GM19099 (cell line): ENCODE measurements at regions not wholly inside any gene's neighbourhood (a gene's known extent, or its start where the extent isn't known, plus 50 kb on each side); places are given as distances from the start of the nearest gene placed in this dataset.

Experiments used
- POLR2A ChIP-seq: IDR thresholded peaks from 3 replicates; pipeline ENCODE4 v1.6.1; 2011; ENCODE audit warnings: low read depth; ENCODE audit not compliant: insufficient read length; ENCODE audit errors: extremely low read depth

DNA sequence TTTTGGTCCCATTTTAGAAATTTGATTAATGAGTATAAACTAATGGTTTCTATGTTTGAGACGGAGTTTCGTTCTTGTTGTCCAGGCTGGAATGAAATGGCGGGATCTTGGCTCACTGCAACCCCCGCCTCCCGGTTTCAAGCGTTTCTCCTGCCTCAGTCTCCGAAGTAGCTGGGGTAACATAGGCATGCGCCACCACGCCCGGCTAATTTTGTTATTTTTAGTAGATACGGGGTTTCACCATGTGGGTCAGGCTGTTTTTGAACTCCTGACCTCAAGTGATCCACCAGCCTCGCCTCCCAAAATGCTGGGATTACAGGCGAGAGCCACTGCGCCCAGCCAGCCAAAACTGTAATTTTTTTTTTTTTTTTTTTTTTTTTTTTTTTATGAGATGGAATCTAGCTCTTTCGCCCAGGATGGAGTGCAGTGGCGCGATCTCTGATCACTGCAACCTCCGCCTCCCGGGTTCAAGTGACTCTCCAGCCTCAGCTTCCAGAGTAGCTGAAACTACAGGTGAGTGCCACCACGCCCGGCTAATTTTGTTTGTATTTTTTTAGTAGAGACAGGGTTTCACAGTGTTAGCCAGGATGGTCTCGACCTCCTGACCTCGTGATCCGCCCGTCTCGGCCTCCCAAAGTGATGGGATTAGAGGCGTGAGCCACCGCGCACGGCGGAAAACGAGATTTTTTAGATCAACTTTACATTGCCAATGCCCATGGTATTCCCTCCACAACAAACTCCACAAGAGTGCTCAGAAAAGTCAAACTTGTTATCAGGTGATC is 127.8 kb downstream of the HFE start:
- peak; percentile 3 for TF ChIP-seq POLR2A

DNA sequence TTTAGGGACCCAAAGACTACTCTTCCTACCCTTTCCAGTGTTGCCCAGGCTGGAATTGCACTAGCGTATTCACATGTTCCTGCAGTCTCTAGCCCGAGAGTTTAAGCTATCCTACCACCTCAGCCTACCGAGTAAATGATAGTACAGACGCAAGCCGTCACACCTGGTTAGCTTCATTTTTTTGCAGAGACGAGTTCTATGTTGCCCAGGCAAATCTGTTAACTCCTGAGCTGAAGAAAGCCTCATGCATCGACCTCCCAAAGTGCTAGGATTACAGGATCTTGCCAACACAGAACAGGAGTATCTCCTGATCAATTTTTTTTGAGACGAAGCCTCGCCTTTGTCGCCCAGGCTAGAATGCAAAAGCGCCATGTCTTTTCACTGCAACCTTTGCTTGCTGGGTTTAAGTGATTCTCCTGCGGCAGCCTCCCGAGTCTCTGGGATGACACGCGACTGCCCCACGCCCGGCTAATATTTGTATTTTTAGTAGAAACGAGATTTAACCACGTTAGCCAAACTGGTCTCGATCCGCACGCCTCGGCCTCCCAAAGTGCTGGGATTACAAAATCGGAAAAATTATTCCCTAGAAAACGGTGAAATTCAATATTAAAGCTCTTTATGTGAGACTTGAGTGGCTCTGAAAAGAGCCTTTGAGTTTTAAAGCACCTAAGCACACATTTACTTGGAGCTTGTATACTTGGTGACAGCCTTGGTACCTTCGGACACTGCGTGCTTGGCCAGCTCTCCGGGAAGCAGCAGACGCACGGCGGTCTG is 128.5 kb downstream of the HFE start:
- peak; percentile 70 for TF ChIP-seq POLR2A

DNA sequence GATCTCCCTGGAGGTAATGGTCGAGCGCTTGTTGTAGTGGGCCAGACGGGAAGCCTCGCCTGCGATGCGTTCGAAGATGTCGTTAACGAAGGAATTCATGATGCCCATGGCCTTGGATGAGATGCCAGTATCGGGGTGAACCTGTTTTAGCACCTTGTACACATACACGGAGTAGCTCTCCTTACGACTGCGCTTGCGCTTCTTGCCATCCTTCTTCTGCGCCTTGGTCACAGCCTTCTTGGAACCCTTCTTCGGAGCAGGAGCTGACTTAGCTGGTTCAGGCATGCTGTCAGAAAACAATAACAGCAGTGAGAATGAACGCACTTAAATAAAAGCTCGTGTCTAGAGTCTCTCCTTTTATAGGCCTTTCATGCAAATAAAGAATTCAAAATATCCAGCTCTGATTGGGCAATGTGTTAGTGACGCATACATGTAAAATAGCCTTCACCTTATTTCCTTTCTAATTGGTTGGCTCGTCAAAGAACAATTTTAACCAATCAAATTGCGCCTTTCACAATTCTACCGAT is 129.2 kb downstream of the HFE start:
- peak; percentile 98 for TF ChIP-seq POLR2A

DNA sequence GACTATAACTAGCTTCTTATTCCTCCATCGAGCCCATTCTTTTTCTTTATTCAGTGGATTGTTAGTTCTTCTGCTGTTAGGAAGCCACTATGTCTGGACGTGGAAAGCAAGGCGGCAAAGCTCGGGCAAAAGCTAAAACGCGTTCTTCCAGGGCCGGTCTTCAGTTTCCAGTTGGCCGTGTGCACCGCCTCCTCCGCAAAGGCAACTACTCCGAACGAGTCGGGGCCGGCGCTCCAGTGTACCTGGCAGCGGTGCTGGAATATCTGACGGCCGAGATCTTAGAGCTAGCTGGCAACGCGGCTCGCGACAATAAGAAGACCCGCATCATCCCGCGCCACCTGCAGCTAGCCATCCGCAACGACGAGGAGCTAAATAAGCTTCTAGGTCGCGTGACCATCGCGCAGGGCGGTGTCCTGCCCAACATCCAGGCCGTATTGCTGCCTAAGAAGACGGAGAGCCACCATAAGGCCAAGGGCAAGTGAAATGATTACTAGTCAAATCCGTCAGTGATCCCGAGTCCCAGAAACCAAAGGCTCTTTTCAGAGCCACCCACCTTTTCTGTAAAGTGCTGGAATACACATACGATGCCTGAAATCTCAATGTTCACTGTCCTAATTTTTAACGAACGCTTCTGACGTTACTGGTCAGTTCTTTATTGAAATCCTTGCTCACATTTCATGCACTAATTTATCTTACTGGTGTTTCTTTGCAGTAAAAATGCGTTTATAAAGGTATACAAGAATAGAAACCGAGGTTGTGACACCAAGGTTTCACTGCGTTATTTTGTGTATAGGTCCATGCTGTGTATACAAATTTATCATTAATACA is 129.9 kb downstream of the HFE start:
- TF ChIP-seq POLR2A: peak; percentile 87

DNA sequence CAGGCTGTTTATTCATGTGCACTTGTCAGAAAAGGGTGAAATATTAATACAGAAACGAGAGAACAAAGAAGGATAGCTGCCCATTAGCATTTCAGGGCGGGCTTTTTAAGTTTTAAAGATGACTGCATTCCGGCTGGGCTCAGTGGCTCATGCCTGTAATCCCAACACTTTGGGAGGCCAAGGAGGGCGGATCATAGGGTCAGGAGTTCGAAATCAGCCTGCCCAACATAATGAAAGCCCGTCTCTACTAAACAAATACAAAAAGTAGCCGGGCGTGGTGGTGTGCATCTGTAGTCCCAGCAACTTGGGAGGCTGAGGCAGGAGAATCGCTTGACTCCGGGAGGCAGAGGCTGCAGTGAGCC is 130.5 kb downstream of the HFE start:
- no peak for TF ChIP-seq POLR2A

DNA sequence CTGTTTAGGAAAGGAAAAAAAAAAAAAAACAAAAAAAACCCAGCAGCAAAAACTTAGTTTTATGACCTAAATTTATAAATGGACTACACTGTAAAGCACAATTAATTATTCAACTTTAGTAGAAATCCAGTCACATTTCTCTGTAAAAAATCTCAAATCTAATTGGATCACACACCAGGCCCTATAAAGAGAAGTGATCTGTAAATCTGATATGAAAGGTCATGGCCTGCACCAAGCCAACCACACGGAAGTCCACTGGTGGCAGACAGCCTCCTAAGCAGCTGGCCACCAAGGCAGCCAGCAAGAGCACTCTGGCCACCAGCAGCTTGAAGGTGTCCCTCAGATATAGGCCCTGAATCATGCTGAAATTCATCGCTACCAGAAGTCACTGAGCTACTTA is 131.6 kb downstream of the HFE start:
- no peak for TF ChIP-seq POLR2A

DNA sequence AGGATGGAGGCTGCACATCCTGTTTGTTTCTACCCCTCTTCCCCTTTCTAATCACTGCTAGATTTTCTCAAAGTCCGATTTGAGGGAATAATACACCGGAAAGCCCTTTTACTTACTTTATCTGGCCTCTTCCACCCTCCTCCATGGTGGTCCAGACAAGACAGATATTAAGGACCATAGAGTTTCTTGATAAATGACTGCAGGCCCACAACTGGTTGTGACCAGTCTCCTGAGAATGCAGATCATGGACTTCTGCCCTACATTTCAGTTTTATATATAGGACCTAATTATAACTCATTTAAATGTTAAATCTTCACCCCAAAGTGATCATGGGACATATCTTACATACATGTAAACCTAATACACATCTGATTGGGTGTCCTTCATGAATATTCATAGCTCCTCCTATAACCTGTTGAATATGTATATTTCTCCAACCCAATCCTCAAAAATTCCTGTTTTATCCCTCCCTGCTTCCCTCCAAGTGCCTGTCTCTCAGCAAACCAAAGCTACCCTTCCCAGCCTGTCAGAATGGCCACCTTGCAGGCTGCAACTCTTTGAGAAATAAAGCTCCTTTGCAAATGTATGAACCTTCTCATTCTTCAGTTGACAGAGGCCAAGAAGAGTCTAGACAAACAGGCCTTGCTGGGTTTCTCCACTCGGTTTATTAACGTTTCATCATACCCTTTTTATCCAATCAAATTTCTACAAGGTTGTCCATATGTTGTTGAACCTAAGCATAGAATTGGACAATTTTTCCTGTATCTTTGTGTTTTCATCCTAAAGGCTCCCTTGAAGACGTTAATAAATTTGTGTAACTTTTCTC is 133.1 kb downstream of the HFE start:
- no peak for TF ChIP-seq POLR2A

DNA sequence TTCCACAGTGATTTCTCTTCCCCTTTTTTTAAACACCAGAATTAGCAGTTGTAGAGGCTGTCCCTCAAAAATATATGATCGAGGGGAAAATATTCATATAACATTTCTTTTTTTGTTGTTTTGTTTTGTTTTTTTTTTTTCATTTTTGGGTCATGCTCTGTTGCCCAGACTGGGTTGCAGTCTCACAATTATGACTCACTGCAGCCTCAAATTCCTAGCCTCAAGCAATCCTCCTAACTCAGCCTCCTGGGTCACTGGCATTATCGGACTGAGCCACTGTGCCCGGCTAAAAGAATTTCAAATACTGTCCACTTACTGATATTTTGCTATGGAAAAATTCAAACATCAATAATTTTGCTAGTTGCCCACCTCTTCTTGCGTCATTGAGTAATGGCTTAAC is 134.0 kb downstream of the HFE start:
- no peak for TF ChIP-seq POLR2A

DNA sequence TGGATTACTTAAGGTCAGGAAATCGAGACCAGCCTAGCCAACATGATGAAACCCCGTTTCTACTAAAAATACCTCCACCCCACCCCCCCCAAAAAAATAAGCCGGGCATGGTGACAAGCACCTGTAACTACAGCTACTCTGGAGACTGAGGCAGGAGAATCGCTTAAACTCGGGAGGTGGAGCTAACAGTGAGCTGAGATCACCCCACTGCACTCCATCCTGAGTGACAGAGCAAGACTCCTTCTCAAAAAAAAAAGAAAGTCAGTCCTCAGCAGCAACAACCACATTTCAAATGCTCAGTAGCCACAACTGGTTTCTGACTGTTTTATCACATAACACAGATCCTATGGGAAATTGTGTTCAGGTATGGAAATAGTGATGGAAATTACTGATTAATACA is 135.3 kb downstream of the HFE start:
- TF ChIP-seq POLR2A: no peak

DNA sequence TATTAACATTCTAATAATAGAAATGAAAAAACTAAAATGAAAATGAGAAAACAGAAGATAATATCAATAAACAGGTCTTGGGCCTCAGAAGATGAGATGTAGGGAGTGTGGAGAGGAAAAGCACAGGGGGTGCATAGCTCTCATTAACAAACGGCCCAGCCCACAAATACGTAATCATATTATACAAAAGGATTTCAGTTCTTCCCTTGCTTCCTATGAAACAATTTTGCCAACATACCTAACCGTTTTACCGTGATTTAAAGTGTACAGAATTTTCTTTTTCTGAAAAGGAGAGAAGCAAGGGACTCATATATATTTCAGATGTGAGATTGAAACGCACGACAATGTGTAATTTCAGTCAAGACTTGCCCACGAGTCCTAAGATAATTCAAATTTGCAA is 136.0 kb downstream of the HFE start:
- no peak for TF ChIP-seq POLR2A

DNA sequence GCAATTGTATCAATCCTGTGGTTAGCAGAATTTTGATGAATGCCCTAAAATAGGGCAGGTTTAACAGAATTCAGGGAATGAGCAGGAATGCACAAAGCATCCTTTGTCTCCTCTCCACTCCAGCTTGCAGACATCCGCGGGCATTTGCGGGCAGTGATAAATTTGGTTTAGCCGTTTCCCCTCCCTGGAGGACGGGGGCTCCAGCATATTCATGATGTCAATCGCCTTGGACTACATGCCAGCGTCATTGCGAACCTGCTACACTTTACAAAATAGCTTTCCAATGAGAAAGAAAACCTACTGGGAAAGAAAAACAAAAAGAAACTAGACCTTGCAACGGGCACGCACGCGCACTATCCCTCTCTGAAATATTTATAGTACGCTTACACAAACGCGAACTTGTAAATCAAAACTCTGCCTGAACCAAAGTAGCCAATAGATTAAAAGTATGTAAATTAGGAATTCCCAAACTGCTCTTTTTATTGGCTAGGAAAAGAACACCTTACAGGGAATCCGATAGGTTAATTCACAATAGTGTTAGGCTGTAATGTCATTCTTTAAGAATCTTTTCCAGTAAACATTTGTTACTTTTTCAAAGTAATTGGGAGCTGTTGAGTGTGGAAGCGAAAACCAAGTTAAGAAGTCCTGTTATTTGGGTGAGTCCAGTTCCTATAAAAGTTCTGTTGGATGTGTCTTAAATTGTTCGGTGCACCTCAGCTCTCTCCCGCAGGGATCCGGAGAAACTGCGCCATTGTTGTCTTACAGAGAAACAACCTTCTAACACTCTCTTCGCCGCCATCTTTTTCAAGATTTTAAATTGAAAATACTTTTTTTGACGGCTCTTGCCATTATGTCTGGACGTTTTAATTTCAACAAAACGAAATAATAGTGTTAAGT is 136.7 kb downstream of the HFE start:
- TF ChIP-seq POLR2A: no peak

DNA sequence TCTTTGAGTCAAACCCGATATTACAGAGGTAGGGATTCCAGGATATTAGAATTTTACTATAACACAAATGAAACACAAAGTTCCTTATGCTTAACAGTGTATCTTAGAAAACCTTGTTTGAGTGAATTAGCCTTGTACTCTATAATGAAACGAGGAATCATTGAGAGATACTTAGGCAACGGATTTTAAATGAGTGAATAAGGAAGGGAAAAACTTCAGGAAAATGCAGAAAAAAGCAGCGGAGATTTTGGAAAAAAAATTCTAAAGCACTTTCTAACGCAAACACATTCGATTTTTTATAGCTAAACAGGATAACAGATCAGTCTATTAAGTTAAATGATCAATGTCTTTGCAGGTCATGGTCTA is 137.3 kb downstream of the HFE start:
- no peak for TF ChIP-seq POLR2A
